HG03469 (cell line): ENCODE measurements at regions not wholly inside any gene's neighbourhood (a gene's known extent, or its start where the extent isn't known, plus 50 kb on each side); places are given as distances from the start of the nearest gene placed in this dataset.

Source experiments
- ATAC-seq: cut with Tn5 transposase; IDR thresholded peaks from one replicate; pipeline ENCODE4 v1.9.1; 2021; ENCODE audit warnings: mild to moderate bottlenecking, moderate library complexity, moderate number of reproducible peaks; ENCODE audit not compliant: unreplicated experiment

DNA sequence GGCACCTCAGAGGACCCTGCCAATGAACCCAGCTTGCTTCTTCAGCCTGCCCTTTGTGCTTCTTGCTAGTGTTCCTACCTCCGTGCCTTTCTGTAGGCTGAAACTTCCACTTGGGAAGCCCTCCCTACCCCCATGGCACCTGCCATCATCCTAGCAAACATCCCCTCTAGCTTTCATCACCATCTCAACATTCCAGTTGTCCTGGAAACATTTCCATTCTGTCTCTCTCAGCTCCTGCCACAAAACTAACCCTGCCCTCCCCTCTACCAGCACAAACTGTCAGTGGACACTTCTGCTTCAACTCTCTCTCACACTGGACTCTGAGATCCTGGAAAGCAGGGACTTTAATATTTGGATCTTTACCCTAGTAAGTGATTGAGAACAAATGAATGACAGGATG lies 525.8 kb upstream of the TENM4 start:
- no peak for ATAC-seq

DNA sequence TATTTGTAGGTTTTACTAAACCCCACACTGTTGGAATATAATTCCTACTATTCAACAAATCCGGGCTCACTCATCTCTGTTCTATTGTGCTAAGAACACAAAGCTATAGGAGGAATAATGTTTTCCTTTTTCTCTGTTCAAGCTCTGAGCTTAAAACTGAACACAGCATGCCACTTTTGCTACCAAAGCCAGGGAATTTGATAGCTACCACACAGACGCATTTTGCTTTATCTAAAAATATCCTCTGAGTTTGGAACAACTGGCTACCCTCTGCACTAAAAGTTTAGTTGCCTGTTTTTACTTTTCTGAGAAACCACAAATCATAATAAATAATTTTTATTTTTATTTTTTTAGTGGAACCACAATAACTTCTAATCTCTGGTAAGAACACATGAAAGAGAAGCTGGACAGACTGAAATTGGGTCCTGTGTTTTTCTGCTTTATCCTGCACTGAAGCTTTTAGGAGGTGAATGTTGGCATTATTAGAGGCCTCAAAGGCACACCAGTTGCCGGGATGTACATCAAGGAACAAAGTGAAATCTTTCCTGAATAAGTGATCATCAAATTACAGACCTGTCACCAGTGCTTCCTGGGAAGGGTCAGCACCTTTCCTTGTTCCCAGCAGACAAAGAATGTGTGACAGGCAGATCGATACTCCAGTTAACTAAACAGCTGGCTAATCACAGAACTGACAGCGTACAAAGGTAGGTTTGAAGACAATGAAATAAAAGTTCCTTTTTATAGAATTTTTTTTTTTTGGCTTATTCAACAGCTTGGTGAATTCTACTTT lies 523.2 kb upstream of the TENM4 start:
- no peak for ATAC-seq

DNA sequence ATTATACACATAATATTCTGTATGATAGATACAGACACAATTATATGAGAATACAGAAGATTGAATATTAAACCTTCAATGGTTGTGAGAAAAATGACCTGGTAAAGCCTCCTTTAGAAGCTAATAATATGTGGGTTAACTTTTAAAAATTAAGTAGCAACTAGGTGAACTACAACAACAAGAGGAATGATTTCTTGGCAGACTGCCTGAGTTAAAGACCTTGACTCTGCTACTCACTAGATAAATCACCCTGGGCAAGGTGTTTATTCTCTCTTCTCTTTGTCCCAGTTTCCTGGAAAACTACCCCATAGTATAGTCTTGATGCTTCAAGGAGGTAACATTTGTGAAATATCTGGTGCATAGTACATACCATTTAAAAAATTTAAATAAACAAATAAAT lies 519.6 kb upstream of the TENM4 start:
- ATAC-seq: no peak

DNA sequence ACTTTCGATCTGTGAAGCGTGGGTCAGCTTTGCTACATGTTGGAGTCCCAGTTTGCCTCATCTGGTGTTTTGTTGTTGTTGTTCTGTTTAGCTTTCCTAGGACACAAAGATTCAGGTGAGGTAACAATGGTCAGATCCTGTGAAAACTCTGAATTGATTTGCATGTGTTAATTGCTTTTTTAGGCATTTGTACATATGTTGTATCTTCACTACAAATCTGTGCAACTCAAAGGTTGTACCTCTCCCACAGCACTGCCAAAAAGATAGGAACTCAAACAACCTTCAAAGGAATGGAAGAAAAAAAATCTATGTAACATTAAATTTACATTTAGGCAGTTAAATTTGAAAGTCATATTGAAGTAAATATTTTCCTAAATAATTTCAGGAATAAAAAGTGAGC lies 518.5 kb upstream of the TENM4 start:
- no peak for ATAC-seq

DNA sequence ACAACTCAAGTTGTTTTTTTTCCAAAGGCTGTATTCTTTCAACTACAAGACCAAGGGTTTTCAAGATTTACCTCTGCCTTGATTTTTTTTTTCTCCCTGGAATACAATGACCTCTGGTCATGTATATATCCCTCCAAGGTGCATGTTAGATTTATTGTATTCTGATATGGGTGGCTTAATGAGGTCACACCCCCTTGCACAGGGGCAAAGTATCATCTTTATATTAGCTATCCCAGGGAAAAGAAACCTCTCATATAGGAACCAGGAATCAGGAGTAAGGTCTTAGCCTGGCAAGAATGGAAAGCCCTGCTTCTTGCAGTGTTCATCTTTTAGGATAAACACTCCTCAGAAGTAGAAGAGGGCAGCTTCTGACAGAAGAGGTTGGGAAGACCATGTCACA lies 516.9 kb upstream of the TENM4 start:
- ATAC-seq: no peak

DNA sequence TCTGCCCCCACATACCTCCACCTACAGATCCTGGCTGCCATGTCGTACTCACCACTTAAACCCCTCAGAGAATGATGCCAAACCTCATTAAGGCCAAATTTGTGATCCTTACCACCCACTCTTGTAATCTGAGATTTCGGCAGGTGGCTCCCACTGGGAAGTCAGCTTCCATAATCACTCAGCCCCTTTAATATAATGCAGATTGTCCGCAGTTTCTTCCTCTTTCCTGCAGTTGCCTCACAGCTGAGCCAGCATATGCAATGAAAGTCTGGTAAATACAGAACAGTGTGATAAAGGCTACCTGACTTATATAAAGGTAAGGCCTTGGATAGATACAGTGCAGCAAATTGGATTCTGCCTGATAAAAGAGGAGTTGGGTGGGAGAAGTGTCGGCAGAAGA lies 515.2 kb upstream of the TENM4 start:
- ATAC-seq: no peak

DNA sequence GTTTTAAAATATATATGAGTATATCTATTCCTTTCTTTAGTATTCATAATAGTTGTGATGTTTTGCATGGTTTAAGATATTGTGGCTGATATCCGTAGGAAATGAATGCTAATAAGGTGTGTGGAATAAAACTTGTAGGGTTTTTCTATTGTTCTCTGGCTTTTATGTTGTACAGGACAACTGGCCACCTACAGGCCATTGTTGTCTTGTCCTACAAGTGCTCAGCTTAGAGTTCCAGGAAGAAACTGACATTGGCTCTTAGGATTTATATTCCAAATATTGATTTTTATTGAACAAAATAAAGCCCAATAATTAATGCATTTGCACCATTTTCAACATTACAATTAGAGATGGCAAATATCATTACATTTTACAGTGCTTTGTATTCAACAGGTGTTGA lies 512.8 kb upstream of the TENM4 start:
- ATAC-seq: no peak

DNA sequence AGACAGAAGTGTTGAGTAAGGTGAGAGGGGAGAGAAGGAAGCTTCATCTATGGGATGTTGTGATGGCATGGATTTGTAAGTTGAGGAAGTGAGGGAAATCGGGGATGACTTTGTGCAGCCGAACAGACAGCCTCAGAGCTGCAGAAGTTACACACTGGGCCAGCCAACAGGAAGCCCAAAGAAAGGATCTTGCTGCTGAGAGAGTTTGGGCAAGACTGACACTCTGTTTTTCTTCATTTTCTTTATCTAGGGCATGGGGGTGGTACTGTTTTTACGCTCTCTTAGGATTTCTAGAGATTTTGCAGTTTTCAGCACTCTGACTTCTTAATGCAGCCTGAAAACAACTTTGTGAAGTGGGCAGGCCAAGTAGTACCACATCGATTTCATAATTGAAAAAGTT lies 509.9 kb upstream of the TENM4 start:
- no peak for ATAC-seq

DNA sequence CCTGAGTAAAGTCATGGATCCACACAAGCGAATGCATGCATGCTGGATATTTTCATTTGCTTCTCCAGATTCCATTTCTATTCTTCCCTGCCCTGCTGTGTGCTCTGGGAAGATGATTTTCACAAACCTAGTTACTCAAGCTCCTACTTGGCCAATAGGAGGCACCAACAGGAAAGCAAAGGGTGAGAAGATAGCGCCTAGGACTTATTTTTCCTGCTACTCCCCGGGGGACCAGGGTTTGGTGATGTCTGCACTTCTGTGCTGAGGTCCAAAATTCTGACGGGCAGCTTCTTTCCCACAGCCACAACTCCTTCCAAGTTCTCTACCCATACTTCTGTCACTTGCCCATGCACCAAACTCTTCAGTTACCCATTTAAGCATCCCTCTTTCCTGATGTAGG lies 509.3 kb upstream of the TENM4 start:
- ATAC-seq: no peak

DNA sequence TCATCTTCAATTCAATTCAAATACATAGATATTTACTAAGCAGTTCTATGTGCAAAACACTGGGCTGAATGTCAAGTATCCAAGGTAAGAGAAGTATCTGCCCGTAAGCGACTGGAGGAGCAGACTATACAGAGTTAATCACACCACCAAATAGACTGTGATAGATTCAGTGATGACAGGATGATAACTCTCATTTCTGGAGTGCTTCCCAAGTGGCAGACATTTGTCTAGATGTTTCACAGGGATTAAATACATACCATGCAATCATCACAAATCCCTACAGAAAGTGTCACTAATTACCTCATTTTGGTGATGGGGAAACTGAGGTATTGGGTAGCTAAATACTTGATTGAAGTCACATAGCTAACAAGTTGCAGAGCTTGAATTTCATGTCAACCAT lies 508.7 kb upstream of the TENM4 start:
- no peak for ATAC-seq

DNA sequence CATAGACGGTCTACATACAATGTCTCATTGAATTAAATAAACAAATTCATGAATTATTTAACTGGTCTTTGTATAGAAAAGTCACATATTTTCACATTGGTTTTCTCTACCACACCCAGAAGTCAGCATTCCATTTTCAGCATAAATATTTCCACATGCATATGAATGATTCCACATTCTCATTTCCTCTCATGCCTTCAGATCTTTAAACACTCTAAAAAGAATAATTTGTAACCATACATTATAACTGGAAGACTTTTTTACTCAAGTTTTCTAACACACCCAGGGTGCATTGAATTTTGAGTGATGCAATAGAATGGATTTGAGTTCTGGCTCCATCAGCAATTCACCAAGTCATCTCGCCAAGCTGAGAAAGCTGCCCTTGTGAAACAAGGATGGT lies 501.8 kb upstream of the TENM4 start:
- ATAC-seq: no peak

DNA sequence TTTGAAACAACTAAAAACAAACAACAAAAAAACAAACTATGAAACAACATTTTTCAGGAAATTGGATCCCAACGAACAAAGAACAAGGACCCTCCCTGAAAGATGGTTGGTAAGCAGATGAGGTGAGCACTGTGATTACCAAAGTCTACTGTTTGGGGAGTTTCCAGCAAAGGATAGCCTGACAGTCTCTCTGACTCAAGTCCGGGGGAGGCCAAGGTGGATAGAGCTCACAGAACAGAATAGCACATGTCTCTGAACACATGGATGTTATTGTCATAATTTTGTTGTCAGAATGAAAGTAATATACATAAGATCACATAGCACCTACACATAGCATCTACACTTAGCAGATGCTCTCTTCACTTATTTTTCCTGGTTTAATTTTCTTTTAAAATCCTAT lies 501.3 kb upstream of the TENM4 start:
- no peak for ATAC-seq

DNA sequence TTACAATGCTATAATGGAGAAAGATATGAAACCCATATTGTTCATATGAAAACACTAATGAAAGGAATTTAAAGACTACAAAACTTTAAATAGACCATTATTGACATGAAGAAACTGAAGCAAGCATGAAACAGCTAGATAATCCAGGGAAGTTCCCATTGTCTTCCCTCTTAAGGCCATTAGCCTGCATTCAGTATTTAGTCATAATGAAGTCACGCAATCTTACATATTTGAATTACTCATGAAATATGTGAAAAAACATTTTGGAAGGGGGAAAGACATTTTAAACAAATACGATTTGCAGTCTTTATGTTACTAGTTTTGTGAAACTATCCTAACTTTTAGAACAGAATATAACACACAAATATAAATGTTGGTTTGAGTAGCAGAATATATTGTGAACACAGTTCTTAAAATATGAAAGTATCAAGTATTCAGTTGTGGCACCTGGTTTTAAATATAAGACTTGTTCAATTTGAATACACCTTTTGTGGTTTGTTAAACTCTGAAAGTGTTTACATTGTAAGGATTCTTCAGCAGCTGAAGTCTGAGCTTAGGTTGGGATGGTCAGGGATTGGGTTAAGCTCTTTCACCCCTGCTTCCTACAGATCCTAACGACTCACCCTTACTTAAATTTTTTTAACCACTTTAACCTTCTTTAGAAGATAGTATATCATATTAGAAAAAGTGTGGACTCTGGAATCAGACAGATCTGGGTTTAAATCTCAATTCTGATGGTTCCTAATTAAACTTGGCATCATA lies 500.3 kb upstream of the TENM4 start:
- ATAC-seq: no peak

DNA sequence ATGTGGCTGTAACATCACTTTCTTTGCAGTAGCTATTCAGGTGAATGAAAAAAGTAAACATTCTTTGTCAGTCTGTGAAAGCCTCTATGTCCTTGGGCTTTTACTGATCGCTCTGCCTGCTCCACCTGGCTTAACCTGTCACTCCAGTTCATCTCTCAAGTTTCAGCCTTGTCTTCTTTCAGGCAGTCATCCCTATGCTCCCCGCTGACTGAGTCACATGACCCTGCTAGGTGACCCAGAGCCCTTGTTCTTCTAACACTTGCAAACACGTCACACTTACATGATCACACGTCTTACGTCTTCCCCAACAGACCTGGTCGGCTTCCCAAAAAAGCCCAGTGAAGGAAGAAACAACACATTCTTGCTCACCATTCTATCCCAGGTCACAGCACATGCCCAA lies 499.3 kb upstream of the TENM4 start:
- no peak for ATAC-seq

DNA sequence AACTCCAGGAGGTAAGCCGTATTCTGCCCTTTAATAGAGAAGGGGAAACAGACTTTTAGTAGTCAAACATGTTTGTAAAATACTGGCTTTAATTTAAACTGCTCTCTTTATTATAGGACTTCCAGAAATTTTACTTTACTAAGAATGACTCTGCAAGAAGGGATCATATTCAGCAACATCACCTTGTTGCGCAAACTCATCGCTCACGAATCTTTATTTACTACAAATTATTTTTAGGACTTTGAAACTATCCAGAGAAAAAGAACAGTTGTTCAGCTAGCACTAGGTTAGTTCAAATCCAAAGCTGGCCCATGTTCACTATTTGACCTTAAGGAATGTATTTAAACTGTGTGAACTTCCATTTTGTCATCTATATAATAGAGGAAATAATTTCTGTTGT lies 498.3 kb upstream of the TENM4 start:
- no peak for ATAC-seq

DNA sequence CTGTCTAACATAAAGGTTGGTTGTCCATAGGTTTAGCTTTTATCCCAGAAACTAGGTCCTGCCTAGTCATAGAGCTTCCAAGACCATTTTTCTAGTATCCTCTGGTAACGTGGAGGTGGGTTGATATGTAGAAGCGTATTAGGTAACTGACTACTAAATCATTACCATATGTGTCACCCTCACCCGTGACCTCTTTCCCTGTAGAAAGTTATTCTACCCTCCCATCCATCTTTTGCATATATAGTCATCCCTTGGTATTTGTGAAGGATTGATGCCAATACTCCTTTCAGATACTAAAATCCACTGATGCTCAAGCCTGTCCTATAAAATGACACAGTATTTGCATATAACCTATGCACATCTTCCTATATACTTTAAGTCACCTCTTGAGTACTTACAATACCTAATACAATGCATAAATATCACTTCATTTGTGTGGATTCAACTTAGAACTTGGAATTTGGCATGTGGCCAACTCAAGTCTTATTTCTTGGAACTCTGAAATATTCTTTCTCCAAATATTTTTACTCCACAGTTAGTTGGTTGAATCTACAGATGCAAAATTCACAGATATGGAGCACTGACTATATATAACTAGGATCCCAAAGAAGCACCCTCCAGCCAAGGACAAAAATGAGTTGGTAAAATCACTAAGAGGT lies 497.0 kb upstream of the TENM4 start:
- ATAC-seq: no peak

DNA sequence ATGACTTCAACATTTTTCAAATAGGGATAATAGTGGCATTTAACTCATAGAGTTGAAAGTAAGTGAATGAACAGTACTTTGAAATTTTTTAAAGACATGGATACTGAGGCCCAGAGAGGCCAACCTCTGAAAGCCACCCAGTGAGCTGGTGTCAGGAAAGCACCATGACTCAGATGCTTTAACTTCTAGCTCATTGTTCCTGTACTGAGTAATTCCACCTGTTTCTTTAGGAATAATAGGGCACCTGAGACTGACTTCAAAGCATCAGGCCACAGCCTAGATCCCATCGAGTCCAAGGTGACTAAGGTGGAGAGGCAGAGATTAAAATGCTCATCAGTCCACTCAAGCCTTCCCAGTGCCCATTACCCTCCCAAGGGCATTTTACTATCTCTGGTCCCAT lies 491.8 kb upstream of the TENM4 start:
- no peak for ATAC-seq

DNA sequence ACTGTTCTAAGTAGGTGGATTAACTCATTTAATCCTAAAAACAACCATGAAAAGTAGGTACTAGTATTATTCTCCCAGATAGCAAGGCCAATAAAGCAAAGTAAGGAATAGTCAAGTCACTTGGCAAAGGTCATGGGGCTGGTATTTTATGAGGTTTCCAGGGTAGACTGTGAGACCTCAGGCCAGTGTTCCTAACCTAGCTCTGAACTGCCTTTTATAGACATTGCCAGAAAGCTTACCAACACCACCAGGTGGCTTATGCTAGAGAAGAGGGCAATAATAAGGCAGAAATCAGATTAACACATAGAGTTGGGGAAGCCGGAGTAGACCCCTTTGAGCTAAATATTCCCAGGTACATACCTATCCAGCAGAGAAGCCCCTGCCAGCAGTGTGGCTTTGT lies 490.9 kb upstream of the TENM4 start:
- no peak for ATAC-seq

DNA sequence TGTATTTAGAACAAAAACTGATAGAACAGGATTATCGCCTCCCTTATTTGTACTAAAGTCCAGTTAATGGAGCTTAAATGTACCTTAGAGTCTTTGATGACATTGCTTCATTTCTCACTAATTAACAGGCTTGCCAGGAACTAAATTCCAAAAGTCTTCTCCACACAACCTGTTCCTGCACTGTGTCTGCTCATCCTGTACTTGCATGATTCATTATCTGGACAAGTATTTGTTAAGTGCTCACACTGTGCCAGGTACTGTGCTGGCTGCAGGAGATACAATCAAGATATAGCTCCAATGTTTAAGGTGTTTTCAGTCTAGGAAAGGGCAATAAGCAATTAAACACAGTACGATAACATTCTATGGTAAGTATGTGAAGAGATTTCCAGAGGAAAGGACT lies 485.9 kb upstream of the TENM4 start:
- no peak for ATAC-seq

DNA sequence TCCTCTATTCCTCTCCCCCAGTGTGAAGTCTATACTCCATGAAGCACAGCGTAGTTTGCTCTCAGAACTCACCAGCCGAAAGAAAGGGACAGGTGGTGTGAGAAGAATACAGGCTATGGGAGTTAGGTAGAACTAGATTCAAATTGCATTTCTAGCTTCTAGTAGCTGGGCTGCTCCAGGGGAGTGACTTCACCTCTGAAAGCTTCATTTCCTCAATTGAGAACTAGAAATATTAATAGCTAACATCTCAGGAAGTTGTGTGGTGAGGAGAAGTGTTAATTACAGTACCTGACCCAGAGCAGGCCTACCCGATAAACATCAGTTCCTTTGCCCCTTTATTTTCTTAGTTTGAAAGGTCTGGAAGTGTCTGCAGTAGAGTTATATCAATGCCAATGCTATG lies 484.7 kb upstream of the TENM4 start:
- ATAC-seq: peak; percentile 97

DNA sequence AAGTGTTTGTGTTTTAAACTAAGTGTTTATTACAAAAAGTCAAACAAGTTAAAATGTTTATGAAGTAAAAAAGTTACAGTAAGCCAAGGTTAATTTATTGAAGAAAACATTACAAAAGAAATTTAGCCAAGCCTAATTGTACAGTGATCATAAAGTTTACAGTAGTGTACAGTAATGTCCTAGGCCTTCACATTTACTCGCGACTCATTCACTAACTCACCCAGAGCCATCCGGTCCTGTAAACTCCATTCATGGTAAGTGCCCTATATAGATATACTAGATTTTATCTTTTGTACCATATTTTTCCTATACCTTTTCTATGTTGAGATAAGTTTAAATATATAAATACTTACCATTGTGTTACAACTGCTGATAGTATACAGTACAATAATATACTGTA lies 481.8 kb upstream of the TENM4 start:
- ATAC-seq: no peak

DNA sequence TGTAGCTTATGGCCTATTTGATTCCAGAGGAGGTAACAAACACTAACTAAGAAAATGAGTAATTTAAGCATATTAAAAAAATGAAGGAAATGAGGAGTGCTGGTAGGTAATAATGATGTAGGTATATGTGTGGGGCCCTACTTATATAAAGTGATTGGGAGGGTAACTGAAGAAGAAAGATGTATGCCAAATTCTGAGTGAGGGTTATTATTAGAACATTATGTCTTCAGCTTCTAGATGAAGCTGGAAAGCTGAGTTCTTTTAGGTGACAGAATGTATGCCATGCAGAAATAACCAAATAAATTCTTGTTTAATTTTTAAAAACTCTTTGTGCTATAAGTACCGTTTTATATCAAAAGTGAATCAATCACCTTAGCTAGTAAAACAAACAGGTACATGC lies 479.6 kb upstream of the TENM4 start:
- no peak for ATAC-seq
